ENCODE measurements at regions not wholly inside any gene's neighbourhood (a gene's known extent, or its start where the extent isn't known, plus 50 kb on each side); places are given as distances from the start of the nearest gene placed in this dataset.
A peak's percentile ranks its signal among the peaks of the same experiment; 100 is the strongest.

GRCh38 chr6:11654876-11655275 is 117.3 kb downstream of the TMEM170B start:
- TF ChIP-seq CTCF (IDR thresholded peaks at IDR 0.05; ENCODE audit: poor library complexity) (no peak), EZH2phosphoT487 (IDR thresholded peaks at IDR 0.05; ENCODE audit: low read depth, severe bottlenecking, unreplicated experiment) (no peak), EZH2 (IDR thresholded peaks at IDR 0.05; ENCODE audit: borderline replicate concordance) (no peak)
- H3K4me2 ChIP-seq: peak overlapping the region; percentile 49
- WGBS (ENCODE audit: low lambda C conversion rate, missing lambda C conversion rate): 43% methylated on average over 2 of the region's 2 CpGs
- no peak overlapping the region for H2AFZ ChIP-seq
- H3K4me1 ChIP-seq (ENCODE audit: insufficient read depth): peaks cover 4% of the 10 kb centered on the region
- no peaks in the 10 kb centered on the region for H3K27me3 ChIP-seq
- H3K79me2 ChIP-seq: no peaks in the 10 kb centered on the region
- no peaks in the 10 kb centered on the region for H3K9me2 ChIP-seq (replicated peaks; ENCODE audit: insufficient read depth)
- H3K4me3 ChIP-seq: no peak overlapping the region
- H4K20me1 ChIP-seq (ENCODE audit: insufficient read depth, poor library complexity, severe bottlenecking): no peaks in the 10 kb centered on the region
- H3K36me3 ChIP-seq (replicated peaks; ENCODE audit: insufficient read depth, low read depth): no peaks in the 10 kb centered on the region
- DNase-seq (ENCODE audit: low spot score): no peak
- no peaks in the 10 kb centered on the region for H3K9me3 ChIP-seq (ENCODE audit: low read depth)
- H3K27ac ChIP-seq: no peak overlapping the region

GRCh38 chr6:11656491-11656890 is 118.9 kb downstream of the TMEM170B start:
- Histone ChIP-seq H3K36me3 (replicated peaks; ENCODE audit: insufficient read depth, low read depth) (no peaks in the 10 kb centered on the region), H3K4me3 (no peak overlapping the region), H3K9me2 (replicated peaks; ENCODE audit: insufficient read depth) (no peaks in the 10 kb centered on the region), H3K9me3 (ENCODE audit: low read depth) (no peaks in the 10 kb centered on the region), H3K4me1 (ENCODE audit: insufficient read depth) (peaks cover 4% of the 10 kb centered on the region), H3K27me3 (no peaks in the 10 kb centered on the region), H2AFZ (no peak overlapping the region), H3K27ac (peak overlapping the region; percentile 6), H4K20me1 (ENCODE audit: insufficient read depth, poor library complexity, severe bottlenecking) (no peaks in the 10 kb centered on the region), H3K4me2 (no peak overlapping the region), H3K79me2 (no peaks in the 10 kb centered on the region)
- TF ChIP-seq EZH2 (IDR thresholded peaks at IDR 0.05; ENCODE audit: borderline replicate concordance) (no peak), EZH2phosphoT487 (IDR thresholded peaks at IDR 0.05; ENCODE audit: low read depth, severe bottlenecking, unreplicated experiment) (no peak), CTCF (IDR thresholded peaks at IDR 0.05; ENCODE audit: poor library complexity) (no peak)
- no peak for DNase-seq (ENCODE audit: low spot score)
- WGBS (ENCODE audit: low lambda C conversion rate, missing lambda C conversion rate): 77% methylated on average over 7 of the region's 7 CpGs

- Histone ChIP-seq H3K79me2 (no peaks in the 10 kb centered on the region), H3K4me3 (no peak overlapping the region), H3K27me3 (no peaks in the 10 kb centered on the region), H3K36me3 (replicated peaks; ENCODE audit: insufficient read depth, low read depth) (no peaks in the 10 kb centered on the region), H3K27ac (no peak overlapping the region), H3K9me2 (replicated peaks; ENCODE audit: insufficient read depth) (no peaks in the 10 kb centered on the region), H4K20me1 (ENCODE audit: insufficient read depth, poor library complexity, severe bottlenecking) (no peaks in the 10 kb centered on the region), H3K9me3 (ENCODE audit: low read depth) (no peaks in the 10 kb centered on the region), H3K4me1 (ENCODE audit: insufficient read depth) (peaks cover 4% of the 10 kb centered on the region), H3K4me2 (no peak overlapping the region), H2AFZ (no peak overlapping the region)
- TF ChIP-seq EZH2phosphoT487 (IDR thresholded peaks at IDR 0.05; ENCODE audit: low read depth, severe bottlenecking, unreplicated experiment) (no peak), EZH2 (IDR thresholded peaks at IDR 0.05; ENCODE audit: borderline replicate concordance) (no peak), CTCF (IDR thresholded peaks at IDR 0.05; ENCODE audit: poor library complexity) (no peak)
- WGBS (ENCODE audit: low lambda C conversion rate, missing lambda C conversion rate): 89% methylated on average over 2 of the region's 2 CpGs
- DNase-seq (ENCODE audit: low spot score): no peak
Measured at GRCh38 chr6:11659757-11660156, 118.8 kb downstream of the ADTRP start.

GRCh38 chr6:11662323-11662722 is 116.3 kb downstream of the ADTRP start:
- DNase-seq (ENCODE audit: low spot score): no peak
- TF ChIP-seq CTCF (IDR thresholded peaks at IDR 0.05; ENCODE audit: poor library complexity) (no peak), EZH2phosphoT487 (IDR thresholded peaks at IDR 0.05; ENCODE audit: low read depth, severe bottlenecking, unreplicated experiment) (no peak), EZH2 (IDR thresholded peaks at IDR 0.05; ENCODE audit: borderline replicate concordance) (no peak)
- no peaks in the 10 kb centered on the region for H3K9me3 ChIP-seq (ENCODE audit: low read depth)

More at GRCh38 chr6:11662323-11662722, 116.3 kb downstream of the ADTRP start:
- Histone ChIP-seq H2AFZ (no peak overlapping the region), H4K20me1 (ENCODE audit: insufficient read depth, poor library complexity, severe bottlenecking) (no peaks in the 10 kb centered on the region), H3K27ac (no peak overlapping the region), H3K4me3 (no peak overlapping the region), H3K36me3 (replicated peaks; ENCODE audit: insufficient read depth, low read depth) (no peaks in the 10 kb centered on the region), H3K9me2 (replicated peaks; ENCODE audit: insufficient read depth) (no peaks in the 10 kb centered on the region), H3K79me2 (no peaks in the 10 kb centered on the region), H3K4me2 (no peak overlapping the region), H3K27me3 (no peaks in the 10 kb centered on the region), H3K4me1 (ENCODE audit: insufficient read depth) (no peaks in the 10 kb centered on the region)
- 94% methylated on average over 1 of the region's 1 CpG for WGBS (ENCODE audit: low lambda C conversion rate, missing lambda C conversion rate)
